Stimulated activated effector memory CD8-positive, alpha-beta T cell treated with anti-CD3 and anti-CD28 coated beads, Interleukin-12 subunit alpha, Interleukin-12 subunit beta, amount 100 ng/mL, for 72 hours (primary cell): ENCODE measurements at regions not wholly inside any gene's neighbourhood (a gene's known extent, or its start where the extent isn't known, plus 50 kb on each side); places are given as distances from the start of the nearest gene placed in this dataset.

Experiments
- ATAC-seq: fragments of 150-1000 bp; cut with Tn5 transposase; 2 replicates; pipeline ENCODE4 v1.10.0; 2021
- DNase-seq, 2 donors: peaks; one replicate each; pipeline ENCODE4 v3.0.0; 2021 to 2022; ENCODE audit warnings: low spot score in 2 of 2
- H3K27ac Mint-ChIP-seq: one replicate; pipeline ENCODE4 v1.8.0; 2022; ENCODE audit warnings: mild to moderate bottlenecking, mixed read lengths
- H3K36me3 Mint-ChIP-seq: one replicate; pipeline ENCODE4 v1.8.0; 2022; ENCODE audit warnings: mild to moderate bottlenecking, mixed read lengths
- H3K4me1 Mint-ChIP-seq: one replicate; pipeline ENCODE4 v1.8.0; 2022; ENCODE audit warnings: mixed read lengths
- H3K4me3 Mint-ChIP-seq: one replicate; pipeline ENCODE4 v1.8.0; 2022; ENCODE audit warnings: mild to moderate bottlenecking, mixed read lengths
- H3K9me3 Mint-ChIP-seq: one replicate; pipeline ENCODE4 v1.8.0; 2022; ENCODE audit warnings: mixed read lengths

GRCh38 chr1:22343456-22344328, 108.0 kb upstream of the ZBTB40 start:
- Mint-ChIP-seq H3K4me1 (peaks cover 7% of the 10 kb centered on the region), H3K27ac (no peak overlapping the region)
- ATAC-seq = no peak

GRCh38 chr1:22344329-22344630, 107.4 kb upstream of the ZBTB40 start:
- Mint-ChIP-seq H3K4me3 (no peak overlapping the region), H3K4me1 (peaks cover 7% of the 10 kb centered on the region)

More at GRCh38 chr1:22343456-22344328, 108.0 kb upstream of the ZBTB40 start:
- Mint-ChIP-seq H3K36me3 (no peaks in the 10 kb centered on the region), H3K4me3 (no peak overlapping the region), H3K9me3 (no peaks in the 10 kb centered on the region)
- no peak for DNase-seq

GRCh38 chr1:22344851-22345560, 106.6 kb upstream of the ZBTB40 start:
- Mint-ChIP-seq H3K4me3 (no peak overlapping the region), H3K9me3 (no peaks in the 10 kb centered on the region), H3K36me3 (no peaks in the 10 kb centered on the region), H3K4me1 (peaks cover 7% of the 10 kb centered on the region), H3K27ac (no peak overlapping the region)
- DNase-seq = no peak
- ATAC-seq = peak; percentile 31

More at GRCh38 chr1:22344329-22344630, 107.4 kb upstream of the ZBTB40 start:
- DNase-seq (no peak), ATAC-seq (no peak)
- no peaks in the 10 kb centered on the region for H3K36me3 Mint-ChIP-seq
- no peak overlapping the region for H3K27ac Mint-ChIP-seq
- H3K9me3 Mint-ChIP-seq = no peaks in the 10 kb centered on the region

GRCh38 chr1:22347854-22348760, 103.5 kb upstream of the ZBTB40 start:
- no peak overlapping the region for H3K4me3 Mint-ChIP-seq

GRCh38 chr1:22349362-22350043, 102.1 kb upstream of the ZBTB40 start:
- Mint-ChIP-seq H3K36me3 (no peaks in the 10 kb centered on the region), H3K9me3 (no peaks in the 10 kb centered on the region), H3K27ac (no peak overlapping the region), H3K4me3 (no peak overlapping the region), H3K4me1 (peaks cover 8% of the 10 kb centered on the region)
- DNase-seq (no peak), ATAC-seq (no peak)

More at GRCh38 chr1:22347854-22348760, 103.5 kb upstream of the ZBTB40 start:
- H3K36me3 Mint-ChIP-seq = no peaks in the 10 kb centered on the region
- no peak for ATAC-seq
- H3K4me1 Mint-ChIP-seq = peaks cover 8% of the 10 kb centered on the region
- no peak overlapping the region for H3K27ac Mint-ChIP-seq
- H3K9me3 Mint-ChIP-seq = no peaks in the 10 kb centered on the region
- DNase-seq = no peak

- Mint-ChIP-seq H3K27ac (no peak overlapping the region), H3K36me3 (no peaks in the 10 kb centered on the region), H3K4me3 (no peak overlapping the region), H3K4me1 (peaks cover 8% of the 10 kb centered on the region), H3K9me3 (no peaks in the 10 kb centered on the region)
- DNase-seq = no peak
- no peak for ATAC-seq
These were observed 101.3 kb upstream of the ZBTB40 start for GRCh38 chr1:22350171-22350923.

GRCh38 chr1:22350924-22351767, 100.5 kb upstream of the ZBTB40 start:
- Mint-ChIP-seq H3K9me3 (no peaks in the 10 kb centered on the region), H3K27ac (no peak overlapping the region), H3K4me3 (no peak overlapping the region), H3K36me3 (no peaks in the 10 kb centered on the region), H3K4me1 (peaks cover 8% of the 10 kb centered on the region)
- ATAC-seq = no peak
- no peak for DNase-seq

- peaks cover 8% of the 10 kb centered on the region for H3K4me1 Mint-ChIP-seq
- H3K4me3 Mint-ChIP-seq = no peak overlapping the region
- no peaks in the 10 kb centered on the region for H3K36me3 Mint-ChIP-seq
- ATAC-seq (no peak), DNase-seq (no peak)
- H3K27ac Mint-ChIP-seq = no peak overlapping the region
- H3K9me3 Mint-ChIP-seq = no peaks in the 10 kb centered on the region
These were observed 99.9 kb upstream of the ZBTB40 start for GRCh38 chr1:22351768-22352080.

- DNase-seq = no peak
- H3K4me1 Mint-ChIP-seq = peaks cover 8% of the 10 kb centered on the region
- no peaks in the 10 kb centered on the region for H3K9me3 Mint-ChIP-seq
- no peak overlapping the region for H3K4me3 Mint-ChIP-seq
- H3K27ac Mint-ChIP-seq = no peak overlapping the region
- H3K36me3 Mint-ChIP-seq = no peaks in the 10 kb centered on the region
- no peak for ATAC-seq
These were observed 99.3 kb upstream of the ZBTB40 start for GRCh38 chr1:22352355-22352754.

- Mint-ChIP-seq H3K4me3 (no peak overlapping the region), H3K9me3 (no peaks in the 10 kb centered on the region), H3K27ac (no peak overlapping the region), H3K4me1 (peaks cover 8% of the 10 kb centered on the region), H3K36me3 (no peaks in the 10 kb centered on the region)
- no peak for DNase-seq
- ATAC-seq = no peak
These were observed 98.8 kb upstream of the ZBTB40 start for GRCh38 chr1:22352896-22353295.

- no peak overlapping the region for H3K4me3 Mint-ChIP-seq
- peaks cover 7% of the 10 kb centered on the region for H3K4me1 Mint-ChIP-seq
- no peak overlapping the region for H3K27ac Mint-ChIP-seq
- ATAC-seq = no peak
- DNase-seq = no peak
- H3K36me3 Mint-ChIP-seq = no peaks in the 10 kb centered on the region
- H3K9me3 Mint-ChIP-seq = no peaks in the 10 kb centered on the region
These were observed 92.2 kb upstream of the ZBTB40 start for GRCh38 chr1:22359427-22359826.

- ATAC-seq = no peak
- Mint-ChIP-seq H3K9me3 (no peaks in the 10 kb centered on the region), H3K4me1 (peaks cover 7% of the 10 kb centered on the region), H3K36me3 (no peaks in the 10 kb centered on the region), H3K27ac (no peak overlapping the region), H3K4me3 (no peak overlapping the region)
- DNase-seq = no peak
These were observed 88.8 kb upstream of the ZBTB40 start for GRCh38 chr1:22362626-22363402.
